GM19025 (cell line): ENCODE measurements at regions not wholly inside any gene's neighbourhood (a gene's known extent, or its start where the extent isn't known, plus 50 kb on each side); places are given as distances from the start of the nearest gene placed in this dataset.

Experiments
- ATAC-seq: cut with Tn5 transposase; IDR thresholded peaks from one replicate; pipeline ENCODE4 v1.9.1; 2021; ENCODE audit warnings: mild to moderate bottlenecking, low read depth, moderate library complexity; ENCODE audit not compliant: unreplicated experiment

DNA sequence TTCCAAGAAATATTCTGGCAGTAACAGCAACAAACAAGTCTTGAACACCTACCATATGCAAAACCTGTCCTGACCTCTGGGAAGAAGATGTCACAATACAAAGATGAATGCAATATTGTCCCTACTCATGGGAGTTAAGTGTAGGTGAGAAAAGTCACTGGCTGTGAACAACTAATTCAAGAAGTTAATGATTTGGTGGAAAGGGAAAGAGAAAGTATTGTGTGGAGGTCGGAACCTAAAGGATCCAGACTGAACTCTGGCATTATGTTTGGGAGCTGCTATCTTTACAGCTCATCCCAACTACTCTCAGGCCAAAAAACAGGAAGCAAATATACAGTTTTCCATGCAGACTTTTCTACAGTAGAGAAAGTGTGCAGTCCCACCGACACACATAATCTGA is 285.3 kb upstream of the PRDM1 start:
- ATAC-seq: no peak

DNA sequence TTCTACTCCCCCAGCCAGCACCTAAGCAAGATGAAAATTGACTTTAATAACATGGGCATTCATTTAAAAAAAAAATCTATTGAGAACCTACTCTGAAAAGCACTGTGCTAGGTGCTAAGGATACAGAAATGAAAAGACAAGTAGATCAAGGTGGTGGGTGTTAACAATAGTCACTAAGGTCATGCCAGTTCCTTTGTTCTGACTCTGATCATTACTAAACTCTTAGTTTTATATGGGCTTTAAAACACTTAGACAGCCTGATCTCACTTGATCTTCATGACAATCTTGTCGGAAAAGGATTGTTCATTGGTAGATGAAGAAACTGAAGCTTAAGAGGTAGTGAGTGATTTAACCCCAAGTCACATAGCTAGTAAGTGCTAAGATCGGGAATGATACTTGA is 285.7 kb upstream of the PRDM1 start:
- no peak for ATAC-seq

DNA sequence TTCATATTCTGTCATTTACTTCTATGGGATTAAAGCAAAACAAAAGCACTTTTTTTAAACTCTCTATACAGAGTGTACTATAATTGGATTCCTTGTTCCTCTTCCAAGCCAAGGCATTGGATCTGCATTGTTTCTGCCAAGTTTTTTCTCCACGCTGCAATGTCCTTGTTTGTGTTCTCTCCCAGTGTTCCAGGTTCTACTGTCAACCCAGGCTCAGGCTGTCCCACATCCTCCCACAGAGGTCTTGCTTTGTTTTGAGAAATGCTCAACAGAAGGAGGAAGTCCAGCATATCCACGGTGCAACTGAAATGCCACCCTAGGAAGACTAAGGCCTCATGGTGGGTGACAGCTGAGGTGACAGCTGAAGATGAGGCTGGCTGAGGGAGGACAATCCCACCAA is 287.1 kb upstream of the PRDM1 start:
- no peak for ATAC-seq

DNA sequence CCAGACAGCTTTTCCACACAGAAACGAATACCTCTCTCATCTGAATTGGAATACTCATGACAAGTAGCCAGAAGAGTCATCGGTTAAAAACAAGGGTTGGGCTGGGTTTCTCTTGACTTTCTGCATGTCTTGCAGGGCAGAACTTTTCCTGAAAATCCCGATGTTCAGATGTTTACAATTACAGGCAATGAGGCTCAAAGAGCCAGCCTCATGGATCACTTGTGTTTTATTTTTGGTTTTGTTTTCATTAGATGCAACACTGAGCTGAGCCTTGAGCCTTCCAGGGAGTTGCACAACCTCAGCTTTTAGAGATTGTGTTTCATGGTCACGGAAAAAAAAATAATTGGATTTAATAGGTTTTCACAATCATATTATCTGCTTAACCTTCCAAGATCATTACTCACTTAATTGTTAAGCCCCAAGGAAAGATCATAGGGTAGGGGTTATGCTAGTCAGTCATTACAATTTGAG is 288.1 kb upstream of the PRDM1 start:
- ATAC-seq: no peak

DNA sequence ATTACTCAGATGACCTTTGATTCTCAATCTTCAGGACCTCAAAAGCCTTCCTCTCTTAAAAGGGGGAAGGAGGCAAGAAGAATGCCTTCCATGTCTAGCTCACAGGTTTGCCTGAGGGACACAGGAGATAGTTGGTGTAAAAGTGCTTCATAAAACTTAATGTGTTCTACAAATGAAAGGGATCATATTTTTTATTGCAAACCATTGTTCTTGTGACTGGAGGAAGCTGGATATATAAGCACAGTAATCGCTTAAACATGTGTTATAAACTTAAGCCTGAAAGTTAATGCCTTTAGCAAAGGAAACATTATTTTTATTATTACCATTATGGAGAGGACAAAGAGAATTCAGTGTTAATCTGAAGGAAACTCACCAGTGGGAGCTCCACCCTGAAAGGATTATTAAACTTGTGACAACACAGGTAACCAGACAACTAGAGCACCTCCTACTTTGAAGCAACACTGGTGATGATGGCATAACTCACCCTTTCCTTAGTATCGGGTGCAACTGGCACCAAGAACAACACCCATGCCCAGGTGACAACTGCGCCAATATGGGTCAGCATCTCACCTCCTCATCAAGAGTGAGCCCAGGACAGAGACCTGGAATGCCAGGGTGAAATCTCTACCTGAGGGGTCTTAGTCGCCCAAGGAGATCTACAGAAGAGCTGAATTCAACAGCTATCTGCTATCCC is 288.7 kb upstream of the PRDM1 start:
- no peak for ATAC-seq

DNA sequence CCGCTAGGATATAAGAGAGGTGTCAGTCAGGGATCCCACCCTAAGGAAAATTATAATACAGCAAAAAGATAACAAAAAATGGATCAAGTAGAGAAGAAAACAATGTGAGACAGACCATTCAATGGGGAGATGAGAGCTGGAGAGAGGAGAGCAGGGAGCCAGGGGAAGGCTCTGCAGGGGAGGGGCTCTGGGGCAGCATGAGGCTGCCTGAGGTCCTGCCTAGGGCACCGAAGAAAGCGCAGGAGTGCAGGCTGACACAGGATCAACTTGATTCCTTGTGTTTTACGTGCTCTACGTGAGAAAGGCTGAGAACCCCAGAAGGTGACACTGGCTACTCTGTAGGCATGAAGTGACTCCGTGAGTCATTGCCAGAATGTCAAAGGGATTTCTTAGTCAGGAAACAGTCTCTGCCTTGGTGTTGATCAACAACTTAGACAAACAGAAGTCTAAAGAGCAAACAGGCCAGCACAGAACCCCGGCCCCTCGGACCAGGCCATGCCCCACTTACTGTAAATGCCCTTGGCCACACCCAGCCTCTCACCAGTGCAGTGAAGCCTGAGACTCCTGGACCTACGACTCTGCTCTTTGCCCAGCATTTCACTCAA is 290.1 kb upstream of the PRDM1 start:
- ATAC-seq: no peak

DNA sequence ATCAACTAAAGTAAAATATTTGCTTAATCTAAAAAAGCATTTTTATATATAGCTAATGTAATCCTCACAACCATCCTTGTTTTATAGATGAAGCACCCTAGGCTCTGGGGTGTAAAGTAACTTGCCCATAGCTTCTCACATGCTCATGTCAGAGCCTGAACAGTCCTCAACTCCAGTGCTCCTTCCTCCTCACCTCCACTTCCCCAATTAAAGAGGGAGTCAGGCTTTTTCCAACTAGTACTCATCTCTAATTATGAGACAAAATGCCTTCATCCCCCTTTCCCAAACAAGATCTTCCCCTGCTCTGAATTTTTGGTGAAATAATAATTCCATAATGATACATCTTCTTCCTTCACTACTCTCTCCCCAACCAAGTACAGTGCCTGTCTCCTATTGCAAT is 290.8 kb upstream of the PRDM1 start:
- ATAC-seq: no peak

DNA sequence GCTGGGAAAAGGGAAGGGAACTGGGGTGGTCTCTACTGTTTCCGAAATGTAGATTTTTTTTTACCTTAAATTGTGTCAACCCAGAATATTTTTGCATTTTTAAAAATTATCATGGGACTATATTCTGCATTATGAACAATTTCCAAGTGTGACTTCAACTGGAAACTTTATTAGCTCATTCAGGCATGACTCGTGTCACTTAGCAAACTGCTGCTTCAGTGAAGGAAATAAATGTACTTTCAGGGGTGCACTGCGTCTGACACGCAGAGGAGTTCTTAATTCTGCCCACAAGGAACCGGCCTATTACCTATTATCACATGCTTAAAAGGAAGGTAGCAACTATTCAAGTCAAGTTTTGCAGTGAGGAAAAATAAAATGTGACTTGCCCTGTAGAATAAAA is 291.3 kb upstream of the PRDM1 start:
- ATAC-seq: no peak

DNA sequence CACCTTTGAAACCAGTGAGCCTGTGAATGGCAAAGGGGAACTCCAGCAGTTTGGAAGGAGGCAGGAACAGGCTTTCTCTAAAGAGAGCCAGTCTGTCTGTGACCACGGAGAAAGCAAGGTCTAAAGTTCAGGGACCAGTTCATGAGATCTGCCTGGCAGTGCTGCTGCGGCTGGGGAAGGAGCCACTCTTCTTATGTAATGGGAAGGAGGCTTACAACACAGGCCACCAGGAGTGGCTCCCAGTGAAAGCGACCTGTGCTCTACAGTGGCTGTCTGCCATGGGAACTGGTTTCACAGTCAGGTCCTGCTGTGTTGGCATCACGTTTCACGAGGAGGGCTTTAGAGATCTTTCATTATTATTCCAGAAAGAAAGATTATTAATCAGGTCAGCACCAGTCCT is 291.9 kb upstream of the PRDM1 start:
- no peak for ATAC-seq

DNA sequence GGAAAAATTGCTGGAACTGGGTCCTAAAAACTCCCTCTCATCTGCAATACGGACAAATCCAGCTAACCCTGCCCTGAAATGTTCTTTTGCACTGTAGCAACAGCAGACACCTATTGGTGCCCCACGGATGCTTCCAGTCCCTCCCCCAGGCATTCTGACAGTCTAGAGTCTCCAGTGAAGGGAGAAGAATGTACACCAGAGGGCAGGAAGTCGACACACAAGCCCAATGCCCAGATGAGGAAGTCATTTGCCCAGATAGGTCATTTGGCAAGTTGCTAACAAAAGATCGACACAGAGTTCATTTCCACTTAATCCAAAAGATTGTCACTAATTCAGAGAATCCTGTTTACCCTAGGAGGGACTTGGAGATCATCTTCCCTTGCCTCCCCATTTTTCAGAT is 293.0 kb upstream of the PRDM1 start:
- ATAC-seq: no peak

DNA sequence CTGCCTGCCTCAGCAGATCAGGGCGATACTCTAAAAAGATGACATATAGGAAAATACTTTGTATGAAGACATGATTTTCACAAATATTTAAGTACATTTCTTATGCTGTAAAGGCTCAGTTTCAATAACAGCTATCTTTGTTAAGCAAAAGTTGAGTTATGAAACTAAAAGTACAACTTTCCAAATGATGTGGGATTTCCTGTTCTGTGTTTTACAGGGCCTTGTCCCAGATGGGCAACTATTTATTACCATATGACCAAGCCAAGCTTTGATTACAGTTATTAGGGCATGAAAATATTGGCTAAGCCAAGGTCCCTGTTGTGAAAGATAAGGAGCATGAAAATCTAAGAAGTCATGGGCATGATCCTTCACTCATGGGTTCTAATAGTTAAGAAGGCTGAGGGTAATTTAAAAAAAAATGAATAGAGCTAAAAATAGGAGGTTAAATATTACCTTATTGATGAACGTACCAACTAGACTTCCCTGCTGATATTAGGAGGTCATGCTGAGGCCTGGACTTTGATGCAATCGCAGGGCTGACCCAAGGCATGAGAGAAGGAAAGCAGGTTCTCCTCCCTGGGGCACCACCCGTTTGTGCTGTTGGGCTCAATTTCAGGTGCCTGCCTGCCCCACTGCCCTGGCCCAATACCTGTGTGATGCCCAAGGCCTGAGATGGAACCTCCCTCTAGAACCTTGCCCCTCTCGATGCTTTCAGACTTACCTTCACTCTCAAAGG is 294.4 kb upstream of the PRDM1 start:
- peak; percentile 37 for ATAC-seq

DNA sequence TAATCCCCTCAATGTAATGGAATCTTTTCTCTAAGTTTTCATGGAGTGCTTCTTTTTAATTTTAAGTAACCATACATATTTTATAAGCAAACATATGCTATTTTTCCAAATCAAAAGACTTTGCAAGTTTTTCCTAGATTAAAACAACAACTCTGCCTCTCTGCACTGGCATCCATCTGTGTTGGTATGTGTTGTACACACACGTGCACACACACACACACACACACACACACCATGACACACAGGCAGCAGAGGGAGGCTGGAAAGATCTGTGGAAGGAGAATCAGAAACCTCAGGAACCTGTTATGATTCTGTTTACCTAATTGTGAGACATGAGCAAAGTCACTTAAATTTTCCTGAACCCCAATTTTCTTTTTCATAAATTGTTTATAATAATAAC is 295.0 kb upstream of the PRDM1 start:
- no peak for ATAC-seq

DNA sequence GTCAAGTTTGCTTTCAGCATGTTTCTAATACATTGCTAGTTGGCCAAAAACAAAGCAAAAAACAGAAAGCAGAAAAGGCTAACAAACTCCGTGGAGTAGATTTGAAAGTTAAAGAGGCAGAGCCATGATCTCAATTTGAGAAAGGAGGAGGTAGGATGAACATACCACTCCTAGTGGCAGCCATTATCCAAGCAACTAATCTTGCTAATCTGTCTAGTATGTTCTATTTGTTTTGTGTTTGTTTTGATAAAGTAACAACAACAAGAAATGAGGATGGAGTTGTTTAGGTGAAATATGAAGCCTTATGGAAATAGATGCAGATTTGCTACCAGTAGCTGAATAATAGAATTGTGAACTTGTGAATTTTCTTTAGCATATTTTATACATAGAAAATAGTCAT is 295.5 kb upstream of the PRDM1 start:
- ATAC-seq: no peak

DNA sequence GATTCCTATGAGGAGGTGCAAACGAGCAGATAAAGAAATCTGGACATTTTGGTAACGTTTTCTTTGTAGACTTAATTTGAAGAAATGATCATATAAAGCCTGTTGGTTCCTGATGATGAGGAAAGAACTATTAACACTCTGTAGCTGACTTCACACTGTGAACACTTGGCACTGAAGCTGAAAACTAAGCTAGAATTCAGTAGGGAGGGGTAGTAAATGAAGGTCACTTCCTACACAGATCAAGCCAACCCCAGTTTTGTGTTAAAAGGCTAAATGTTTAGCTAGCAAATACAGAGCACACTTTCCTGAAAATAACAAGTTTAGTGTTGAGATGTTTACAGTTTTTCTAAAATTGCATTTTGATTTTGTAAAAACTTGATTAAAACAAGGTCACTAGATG is 296.2 kb upstream of the PRDM1 start:
- no peak for ATAC-seq

DNA sequence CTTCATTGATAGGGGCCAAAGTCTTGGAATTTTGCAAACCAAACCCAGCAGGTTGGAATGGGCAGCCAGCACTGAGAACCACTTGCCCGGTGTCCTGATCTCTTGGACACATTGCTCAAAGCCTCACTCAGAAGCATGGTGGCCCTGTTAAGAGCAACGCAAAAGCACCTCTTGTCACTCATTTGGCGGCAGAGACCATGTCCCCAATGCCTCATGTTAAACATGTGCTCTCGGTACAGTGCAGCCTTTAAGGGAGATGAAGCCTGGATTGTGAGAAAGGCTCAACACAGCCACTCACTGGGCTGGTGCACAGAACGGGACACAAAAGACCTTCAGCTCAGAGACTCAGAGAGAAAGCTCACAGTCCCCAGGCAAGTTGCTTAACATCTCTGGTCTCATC is 298.4 kb upstream of the PRDM1 start:
- no peak for ATAC-seq

DNA sequence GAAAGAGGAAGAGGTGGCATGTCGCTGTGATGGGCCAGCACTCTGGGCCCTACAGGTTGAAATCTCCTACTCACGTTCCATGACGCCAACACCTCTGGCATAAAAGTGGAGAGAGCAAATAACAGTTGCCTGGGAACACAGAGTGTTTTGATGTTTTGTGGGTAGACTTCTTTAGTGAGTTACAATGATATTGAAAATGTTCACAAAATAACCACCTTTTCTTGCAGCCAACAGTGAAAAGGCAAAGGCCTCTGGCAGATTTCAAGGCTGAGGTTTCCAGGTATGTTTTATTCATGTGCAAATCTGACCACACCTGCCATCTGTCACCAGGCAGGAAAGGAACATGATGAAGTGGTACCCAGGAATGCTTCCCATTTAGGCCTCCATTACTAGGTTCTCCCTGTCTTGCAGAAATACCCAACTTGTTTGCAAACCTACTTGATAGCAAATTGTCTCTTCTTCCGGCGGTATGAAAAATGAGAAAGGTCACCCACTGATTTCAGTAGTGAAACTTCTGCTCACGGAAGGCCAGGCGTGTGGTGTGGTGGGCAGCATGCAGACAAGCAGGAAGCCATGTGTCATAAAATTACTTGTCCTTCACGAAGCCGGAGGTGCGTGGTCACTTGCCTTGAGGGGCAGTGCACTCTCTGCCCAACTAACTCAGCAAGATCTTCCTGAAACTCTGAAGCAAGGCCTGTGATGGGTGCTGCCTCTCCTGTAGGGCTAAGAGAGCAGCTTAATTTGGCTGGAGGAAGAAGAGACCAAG is 299.1 kb upstream of the PRDM1 start:
- peak; percentile 64 for ATAC-seq

DNA sequence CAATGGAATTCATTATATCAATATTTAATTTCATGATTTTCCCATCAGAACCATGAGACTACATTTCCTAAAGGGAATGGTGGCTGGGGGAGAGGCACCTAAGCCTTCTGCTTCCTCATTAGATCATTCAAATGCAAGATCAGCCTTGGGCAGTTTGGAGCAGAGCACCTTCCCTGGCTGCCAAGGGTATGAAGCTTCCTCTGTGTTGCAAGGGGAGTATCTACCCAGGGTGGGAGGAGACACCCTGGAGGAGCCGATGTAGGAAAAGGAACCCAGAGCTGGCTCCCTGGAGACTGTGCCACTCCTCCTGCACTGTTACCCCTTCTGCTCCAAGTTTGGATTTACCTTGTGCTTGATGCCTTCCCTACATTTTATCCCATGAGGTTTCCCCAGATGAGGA is 299.7 kb upstream of the PRDM1 start:
- no peak for ATAC-seq

DNA sequence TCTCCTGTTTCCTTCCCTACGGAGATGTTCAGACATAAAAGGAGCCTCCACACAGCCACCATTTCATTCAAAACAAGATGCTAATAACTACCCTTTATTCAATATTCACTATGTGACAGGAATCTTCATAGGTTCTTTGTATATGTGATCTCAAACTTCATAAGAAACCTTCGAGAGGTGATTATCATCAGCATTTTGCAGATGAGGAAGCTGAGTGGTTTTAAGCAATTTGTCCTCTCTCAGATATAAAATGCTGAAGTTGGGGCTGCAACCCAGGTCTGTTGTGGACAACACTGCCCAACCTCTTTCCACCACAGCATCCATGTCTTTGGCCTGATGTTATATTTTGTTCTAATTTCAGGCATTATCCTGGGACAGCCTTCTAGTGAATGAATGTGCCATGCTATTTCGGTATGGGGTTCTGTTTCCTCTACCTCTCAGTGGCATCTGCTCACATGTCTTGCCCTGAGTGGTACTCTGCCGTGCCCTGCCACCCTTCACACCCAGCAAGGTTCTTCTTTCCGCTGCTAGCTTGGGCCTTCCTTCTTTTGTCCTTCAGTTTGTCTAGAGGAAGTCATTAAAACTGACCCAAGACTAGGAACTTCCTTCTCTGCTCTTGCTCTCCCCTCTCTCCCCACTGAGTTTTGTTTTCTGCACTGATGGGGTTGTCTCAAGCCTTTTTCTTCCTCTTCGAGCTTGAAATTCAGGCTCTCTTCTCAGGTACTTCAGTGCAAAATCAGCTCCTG is 300.9 kb upstream of the PRDM1 start:
- ATAC-seq: no peak

DNA sequence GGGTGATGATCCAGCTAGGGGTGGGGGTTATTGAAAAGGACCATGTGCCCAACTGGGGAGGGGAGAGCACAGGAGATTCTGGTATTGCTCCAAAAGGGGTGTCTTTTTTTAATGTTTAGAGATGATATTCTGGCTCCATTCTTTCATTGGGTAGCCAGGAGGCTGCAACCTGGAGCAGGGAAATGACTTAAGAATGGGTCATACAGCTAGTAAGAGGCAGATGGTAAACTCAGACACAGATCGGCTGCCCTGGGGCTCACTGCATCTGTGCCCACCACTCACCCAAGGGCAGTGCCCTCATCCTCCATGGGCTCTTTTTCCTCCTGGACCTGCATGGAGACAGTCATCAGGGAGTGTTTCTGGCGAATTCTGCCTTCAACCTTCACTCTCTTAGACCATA is 302.0 kb upstream of the PRDM1 start:
- ATAC-seq: no peak

DNA sequence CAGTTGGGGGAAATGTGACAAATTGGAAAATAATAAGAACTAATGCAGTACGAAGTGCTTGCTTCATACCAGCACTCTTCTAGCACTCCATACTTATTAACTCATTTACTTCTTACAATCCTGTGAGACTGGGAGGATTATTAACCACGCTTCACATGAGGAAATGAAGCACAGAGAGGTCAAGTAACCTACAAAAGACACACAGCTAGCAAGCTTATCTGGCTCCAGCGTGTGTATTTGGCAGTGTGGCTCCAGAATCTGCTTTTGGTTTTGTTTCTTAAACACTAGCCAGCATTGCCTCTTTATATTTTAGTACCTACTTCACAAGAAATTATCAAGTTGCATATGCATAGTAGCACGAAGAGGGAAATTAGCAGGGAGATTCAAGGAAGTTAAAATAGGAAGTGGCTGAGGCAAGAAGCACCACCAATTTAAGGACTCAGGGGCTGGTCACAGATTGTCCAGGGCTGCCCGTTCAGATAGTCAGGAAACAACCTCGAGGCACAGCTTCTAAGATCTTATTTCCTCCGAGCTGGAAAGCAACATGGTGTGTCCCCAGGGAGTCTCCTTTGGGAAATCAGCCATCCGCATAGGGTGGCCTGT is 302.7 kb upstream of the PRDM1 start:
- ATAC-seq: no peak
